Osteocyte (in vitro differentiated cells): ENCODE measurements at regions not wholly inside any gene's neighbourhood (a gene's known extent, or its start where the extent isn't known, plus 50 kb on each side); places are given as distances from the start of the nearest gene placed in this dataset.

ENCODE experiments used
- DNase-seq: peaks from one replicate; pipeline ENCODE4 v3.0.0; 2021; ENCODE audit warnings: mixed read lengths; ENCODE audit not compliant: unreplicated experiment; ENCODE audit errors: extremely low spot score
- H3K27ac Mint-ChIP-seq: one replicate; pipeline ENCODE4 v1.8.0; 2021; ENCODE audit warnings: mild to moderate bottlenecking, mixed read lengths; ENCODE audit not compliant: unreplicated experiment
- H3K27me3 Mint-ChIP-seq: one replicate; pipeline ENCODE4 v1.8.0; 2021; ENCODE audit warnings: mixed read lengths; ENCODE audit not compliant: unreplicated experiment
- H3K36me3 Mint-ChIP-seq: one replicate; pipeline ENCODE4 v1.8.0; 2021; ENCODE audit warnings: mixed read lengths; ENCODE audit not compliant: unreplicated experiment
- H3K4me1 Mint-ChIP-seq: one replicate; pipeline ENCODE4 v1.8.0; 2021; ENCODE audit warnings: mixed read lengths; ENCODE audit not compliant: unreplicated experiment
- H3K4me3 Mint-ChIP-seq: one replicate; pipeline ENCODE4 v1.8.0; 2021; ENCODE audit warnings: mild to moderate bottlenecking, moderate library complexity, mixed read lengths; ENCODE audit not compliant: unreplicated experiment
- H3K9me3 Mint-ChIP-seq: one replicate; pipeline ENCODE4 v1.8.0; 2021; ENCODE audit warnings: mixed read lengths; ENCODE audit not compliant: unreplicated experiment
- CTCF ChIP-seq: fragments of 200-600 bp; sonication (generic); IDR thresholded peaks from 2 replicates; pipeline ENCODE4 v1.5.0; 2021; ENCODE audit warnings: antibody characterized with exemption, mild to moderate bottlenecking, moderate library complexity

- Mint-ChIP-seq H3K4me1 (no peaks in the 10 kb centered on the region), H3K4me3 (no peak overlapping the region), H3K27me3 (peaks cover 10% of the 10 kb centered on the region), H3K9me3 (peaks cover 5% of the 10 kb centered on the region), H3K36me3 (no peaks in the 10 kb centered on the region), H3K27ac (no peak overlapping the region)
- DNase-seq: no peak
- no peak for TF ChIP-seq CTCF
Observed at GRCh38 chr7:68821846-68822245, 776.4 kb upstream of the AUTS2 start.

- TF ChIP-seq CTCF: no peak
- Mint-ChIP-seq H3K27me3 (no peaks in the 10 kb centered on the region), H3K4me1 (no peaks in the 10 kb centered on the region), H3K27ac (no peak overlapping the region), H3K36me3 (no peaks in the 10 kb centered on the region), H3K9me3 (peaks cover 5% of the 10 kb centered on the region), H3K4me3 (no peak overlapping the region)
- no peak for DNase-seq
Observed at GRCh38 chr7:68823996-68824780, 774.1 kb upstream of the AUTS2 start.

- no peak for DNase-seq
- Mint-ChIP-seq H3K9me3 (peaks cover 11% of the 10 kb centered on the region), H3K27me3 (peaks cover 2% of the 10 kb centered on the region), H3K36me3 (no peaks in the 10 kb centered on the region), H3K4me3 (no peak overlapping the region), H3K27ac (no peak overlapping the region), H3K4me1 (no peaks in the 10 kb centered on the region)
- TF ChIP-seq CTCF: no peak
Observed at GRCh38 chr7:68828575-68828974, 769.7 kb upstream of the AUTS2 start.

- DNase-seq: no peak
- no peak for TF ChIP-seq CTCF
- H3K9me3 Mint-ChIP-seq: peaks cover 6% of the 10 kb centered on the region
- H3K4me1 Mint-ChIP-seq: no peaks in the 10 kb centered on the region
- no peak overlapping the region for H3K4me3 Mint-ChIP-seq
- H3K36me3 Mint-ChIP-seq: no peaks in the 10 kb centered on the region
- no peak overlapping the region for H3K27ac Mint-ChIP-seq
- H3K27me3 Mint-ChIP-seq: peaks cover 2% of the 10 kb centered on the region
Observed at GRCh38 chr7:68833422-68833821, 764.9 kb upstream of the AUTS2 start.

GRCh38 chr7:68839014-68839413 is 759.3 kb upstream of the AUTS2 start:
- Mint-ChIP-seq H3K9me3 (no peaks in the 10 kb centered on the region), H3K27ac (no peak overlapping the region), H3K27me3 (no peaks in the 10 kb centered on the region), H3K36me3 (no peaks in the 10 kb centered on the region), H3K4me3 (no peak overlapping the region), H3K4me1 (no peaks in the 10 kb centered on the region)
- DNase-seq: no peak
- no peak for TF ChIP-seq CTCF
